HG03432 (cell line): ENCODE measurements at regions not wholly inside any gene's neighbourhood (a gene's known extent, or its start where the extent isn't known, plus 50 kb on each side); places are given as distances from the start of the nearest gene placed in this dataset.
"Not testable (repeated sequence)": the region's sequence is repeated elsewhere in the genome, so short reads cannot be mapped to it uniquely, and the experiment has no call there.

Experiments
- ATAC-seq: cut with Tn5 transposase; IDR thresholded peaks from one replicate; pipeline ENCODE4 v1.9.1; 2021; ENCODE audit warnings: mild to moderate bottlenecking, moderate library complexity; ENCODE audit not compliant: unreplicated experiment

DNA sequence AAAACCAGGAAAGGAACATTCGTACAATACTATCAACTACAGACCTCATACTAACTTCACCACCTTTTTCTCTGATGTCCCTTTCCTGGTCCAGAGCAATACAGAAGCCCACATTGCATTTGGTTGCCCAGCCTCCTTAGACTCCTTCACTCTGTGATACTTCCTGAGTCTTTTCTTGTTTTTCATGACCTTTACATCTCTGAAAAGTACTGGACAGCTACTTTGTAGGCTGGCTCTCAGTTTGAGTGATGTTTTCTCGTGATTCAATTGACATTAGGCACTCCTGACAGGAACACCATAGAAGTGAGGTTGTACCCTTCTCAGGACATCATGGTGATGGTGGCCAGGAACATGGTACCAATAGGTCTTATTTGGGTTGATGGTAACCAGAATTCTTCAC lies 185.9 kb upstream of the SLC39A10 start:
- ATAC-seq, result peak; percentile 32

DNA sequence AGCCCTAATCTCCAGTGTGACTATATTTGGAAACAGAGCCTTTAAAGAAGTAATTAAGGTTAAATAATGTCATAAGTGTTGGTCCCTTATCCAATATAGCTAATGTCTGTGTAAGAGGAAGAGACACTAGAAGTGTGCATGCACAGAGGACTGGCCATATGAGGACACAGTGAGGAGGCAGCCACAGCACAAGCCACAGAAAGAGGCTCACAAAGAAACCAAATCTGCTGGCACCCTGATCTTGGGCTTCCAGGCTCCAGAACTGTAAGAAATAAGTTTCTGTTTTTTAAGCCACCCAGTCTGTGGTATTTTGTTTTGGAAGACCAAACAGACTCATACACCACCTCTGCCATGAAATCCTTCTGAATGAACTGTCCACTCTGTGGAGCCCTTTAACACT lies 186.4 kb upstream of the SLC39A10 start:
- peak; percentile 30 for ATAC-seq

- ATAC-seq, result peak; percentile 85
Observed at GRCh38 chr2:195468771-195469170, 188.3 kb upstream of the SLC39A10 start.

GRCh38 chr2:195466427-195466826 lies 190.6 kb upstream of the SLC39A10 start:
- ATAC-seq, result no peak

- ATAC-seq, result no peak
Observed at GRCh38 chr2:195461010-195461409, 196.0 kb upstream of the SLC39A10 start.

DNA sequence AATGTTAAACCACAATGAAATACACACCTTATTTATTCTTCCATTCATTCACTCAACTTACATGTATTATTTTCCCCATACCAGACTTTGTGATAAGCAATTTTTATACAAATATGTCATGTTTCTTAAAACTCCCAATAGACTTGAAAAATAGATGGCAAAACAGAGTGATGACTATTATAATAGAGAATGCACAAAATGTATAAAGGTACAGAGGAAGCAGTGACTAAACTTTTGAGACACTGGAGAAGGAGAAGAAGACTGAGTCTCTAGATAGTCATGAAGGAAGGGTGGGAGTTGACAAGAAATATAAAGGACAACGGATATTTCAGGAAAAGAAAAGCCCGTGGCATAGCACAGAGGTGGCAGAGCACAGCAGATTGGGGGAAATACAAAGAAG lies 198.1 kb upstream of the SLC39A10 start:
- ATAC-seq, result no peak

DNA sequence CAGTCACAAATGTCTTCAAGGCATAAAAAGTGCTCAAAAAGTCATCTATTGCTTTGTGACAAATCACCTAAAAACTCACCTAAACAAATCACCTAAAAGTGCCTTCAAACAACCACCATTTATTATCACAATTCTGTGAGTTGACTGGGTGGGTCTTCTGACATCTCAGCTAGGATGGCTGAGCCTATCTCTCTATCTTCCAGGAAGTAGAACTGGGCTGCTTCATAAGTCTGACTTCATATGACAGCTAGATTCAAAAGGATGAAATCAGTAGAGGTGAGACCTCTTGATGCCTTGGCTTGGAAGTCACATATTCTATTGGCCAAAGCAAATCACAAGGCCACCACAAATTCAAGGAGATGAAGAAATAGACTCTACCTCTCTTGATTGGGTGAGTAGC lies 199.2 kb upstream of the SLC39A10 start:
- ATAC-seq, result no peak

DNA sequence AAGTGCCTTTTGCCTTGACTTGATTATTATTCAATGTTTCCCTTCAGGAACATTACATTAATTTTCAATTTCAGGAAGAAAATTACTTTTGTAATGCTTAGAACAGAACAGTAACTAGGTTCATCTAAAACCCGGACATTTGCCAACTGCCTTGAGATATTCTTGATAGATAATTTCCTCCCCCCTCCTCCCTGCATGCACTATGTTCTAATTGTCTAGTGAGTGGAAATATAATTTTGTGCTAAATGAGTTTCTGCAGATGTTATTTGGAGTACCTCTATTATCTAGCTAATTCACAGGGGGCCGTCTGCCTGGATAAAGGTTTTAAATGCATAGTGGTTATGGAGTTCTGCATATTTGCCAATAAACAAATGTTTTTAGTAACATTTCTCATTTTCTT lies 200.3 kb upstream of the SLC39A10 start:
- no peak for ATAC-seq

GRCh38 chr2:195451160-195451559 lies 205.9 kb upstream of the SLC39A10 start:
- ATAC-seq, result no peak

DNA sequence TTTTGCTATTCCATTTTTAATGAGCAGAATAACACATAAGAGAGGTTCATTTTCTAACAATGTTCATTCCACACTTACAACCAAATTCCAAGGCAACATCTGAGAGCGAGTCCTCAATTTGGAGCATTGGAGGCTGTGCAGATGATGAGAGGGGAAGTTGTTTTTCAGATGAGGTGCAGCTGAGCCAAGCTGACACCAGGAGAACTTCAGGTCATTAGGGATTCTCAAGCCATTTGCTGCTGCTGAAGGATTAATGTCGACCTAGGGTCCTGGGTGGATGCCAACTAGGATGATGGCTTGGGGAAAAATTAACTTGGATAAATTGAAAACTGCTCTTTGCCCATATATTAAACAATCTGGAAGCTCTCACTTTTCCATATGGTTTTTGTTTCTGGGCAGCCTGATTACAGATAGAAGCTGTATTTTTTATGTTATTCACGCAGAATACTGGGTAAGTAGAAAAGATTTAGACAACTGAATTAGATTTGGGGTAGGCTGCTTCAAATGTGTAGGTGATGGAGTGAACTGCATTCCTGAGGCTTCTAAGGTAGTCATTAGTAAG lies 206.4 kb upstream of the SLC39A10 start:
- ATAC-seq, result no peak

DNA sequence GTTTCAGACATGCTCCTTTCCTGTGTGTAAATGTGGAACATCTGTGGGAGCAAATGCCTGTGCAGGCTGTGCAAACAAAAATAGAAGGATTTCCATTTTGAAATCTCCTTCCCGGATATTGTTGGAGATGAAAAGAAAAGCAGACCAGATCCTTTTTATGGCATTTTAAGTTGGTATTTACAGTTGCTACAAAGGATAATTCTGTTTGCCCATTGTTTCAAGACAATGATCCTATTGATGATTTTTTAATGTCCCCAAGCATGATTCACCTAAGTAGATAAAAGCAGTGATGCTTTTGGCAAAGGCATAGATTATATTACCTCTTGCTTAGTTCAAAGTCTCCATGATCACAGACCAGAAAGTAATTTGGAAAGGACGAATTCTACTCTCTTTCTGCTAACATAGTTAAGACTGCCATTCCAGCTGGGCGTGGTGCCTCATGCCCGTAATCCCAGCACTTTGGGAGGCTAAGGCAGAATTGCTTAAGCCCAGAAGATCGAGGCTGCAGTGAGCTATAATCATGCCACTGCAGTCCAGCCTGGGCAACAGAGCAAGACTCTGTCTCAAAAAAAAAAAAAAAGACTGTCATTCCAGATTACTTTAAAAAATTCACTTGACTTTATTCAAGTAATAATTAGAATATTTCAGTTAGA lies 209.6 kb upstream of the SLC39A10 start:
- no peak for ATAC-seq

DNA sequence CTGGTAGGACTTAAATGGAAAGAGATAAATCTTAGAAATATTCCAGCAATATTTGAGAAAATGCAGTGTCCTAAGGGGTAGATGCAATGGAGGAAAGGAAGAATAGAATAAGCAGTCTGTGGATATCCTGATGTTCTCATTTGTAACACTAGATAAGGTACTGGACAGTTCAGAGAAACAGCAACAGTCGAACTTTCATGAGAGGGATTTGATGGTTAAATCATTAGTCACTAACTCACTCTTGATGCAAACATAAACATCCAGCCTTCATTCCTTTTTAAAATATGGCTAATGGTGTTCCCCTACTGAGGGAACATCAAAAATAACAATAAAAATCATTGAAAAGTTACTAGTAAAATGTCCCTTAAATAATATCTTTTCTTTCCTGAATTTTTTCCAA lies 211.4 kb upstream of the SLC39A10 start:
- ATAC-seq, result no peak

DNA sequence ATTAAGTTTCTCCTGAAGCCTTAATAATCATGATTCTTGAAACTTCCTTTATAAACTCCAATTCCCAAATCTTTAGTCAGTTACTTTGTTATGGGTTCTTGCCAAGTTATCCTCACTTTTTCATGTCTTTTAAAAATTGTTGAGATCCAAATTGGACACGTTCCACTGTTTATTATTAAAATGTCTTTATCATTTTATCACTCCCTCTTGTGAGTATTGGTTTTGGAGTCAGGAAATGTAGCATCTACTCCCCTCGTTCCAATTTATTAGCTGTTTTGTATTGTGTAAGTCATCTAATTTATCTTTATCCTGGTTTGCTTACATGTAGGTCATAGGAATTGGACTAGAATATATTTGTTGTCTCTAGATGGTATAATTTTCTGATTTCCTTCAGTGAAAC lies 213.1 kb upstream of the SLC39A10 start:
- no peak for ATAC-seq

GRCh38 chr2:195442458-195443175 lies 214.4 kb upstream of the SLC39A10 start:
- ATAC-seq, result no peak

- ATAC-seq, result no peak
Observed at GRCh38 chr2:195438692-195439091, 218.3 kb upstream of the SLC39A10 start.

DNA sequence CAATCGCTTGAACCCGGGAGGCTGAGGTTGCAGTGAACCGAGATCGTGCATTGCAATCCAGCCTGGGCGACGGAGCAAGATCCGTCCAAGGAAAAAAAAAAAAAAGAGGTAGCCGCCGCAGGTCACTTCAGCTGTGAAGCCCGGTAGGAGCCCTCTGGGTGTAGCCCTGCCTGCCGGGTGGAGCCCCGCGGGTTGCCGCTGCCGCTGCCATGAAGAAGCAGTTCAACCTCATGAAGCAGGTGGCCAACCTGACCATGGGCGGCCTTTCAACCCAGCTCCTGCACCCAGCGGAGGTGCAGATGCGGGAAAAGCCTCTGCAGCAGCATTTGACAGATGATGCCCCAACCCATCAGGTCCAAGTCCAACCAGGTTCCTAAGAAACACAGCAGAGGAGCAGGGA lies 219.5 kb upstream of the SLC39A10 start:
- ATAC-seq, result no peak

DNA sequence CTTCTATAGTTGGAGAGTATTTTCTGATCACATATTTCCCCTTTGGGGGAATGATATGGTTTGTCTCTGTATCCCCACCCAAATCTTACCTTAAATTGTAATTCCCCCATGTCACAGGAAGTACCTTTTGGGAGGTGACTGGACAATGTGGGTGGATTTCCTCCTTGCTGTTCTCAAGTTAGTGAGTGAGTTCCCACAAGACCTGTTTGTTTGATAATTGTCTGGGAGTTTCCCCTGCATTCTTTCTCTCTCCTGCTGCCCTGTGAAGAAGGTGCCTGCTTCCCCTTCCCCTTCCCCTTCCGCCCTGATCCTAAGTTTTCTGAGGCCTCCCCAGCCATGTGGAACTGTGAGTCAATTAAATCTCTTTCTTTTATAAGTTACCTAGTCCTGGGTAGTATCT lies 222.7 kb upstream of the SLC39A10 start:
- no peak for ATAC-seq

GRCh38 chr2:195433729-195434128 lies 223.3 kb upstream of the SLC39A10 start:
- not testable (repeated sequence) for ATAC-seq

DNA sequence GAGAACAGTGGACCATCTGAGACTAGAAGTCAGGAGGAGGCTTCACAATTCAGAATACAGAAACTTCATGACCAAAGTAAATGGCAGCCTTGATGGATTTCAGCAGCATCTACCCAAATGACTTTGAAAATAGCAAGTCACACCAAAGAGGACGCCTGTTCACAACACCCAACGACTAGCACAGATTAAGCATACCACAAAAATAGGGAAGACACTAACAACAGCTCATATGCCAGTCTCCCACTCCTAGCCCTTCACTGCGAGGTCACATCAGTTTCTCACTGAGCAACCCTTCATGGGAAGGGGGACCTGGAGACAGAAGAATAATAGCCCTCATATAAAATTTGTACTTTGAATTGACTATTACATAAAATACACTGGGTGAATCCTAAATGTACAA lies 228.4 kb upstream of the SLC39A10 start:
- ATAC-seq, result no peak

DNA sequence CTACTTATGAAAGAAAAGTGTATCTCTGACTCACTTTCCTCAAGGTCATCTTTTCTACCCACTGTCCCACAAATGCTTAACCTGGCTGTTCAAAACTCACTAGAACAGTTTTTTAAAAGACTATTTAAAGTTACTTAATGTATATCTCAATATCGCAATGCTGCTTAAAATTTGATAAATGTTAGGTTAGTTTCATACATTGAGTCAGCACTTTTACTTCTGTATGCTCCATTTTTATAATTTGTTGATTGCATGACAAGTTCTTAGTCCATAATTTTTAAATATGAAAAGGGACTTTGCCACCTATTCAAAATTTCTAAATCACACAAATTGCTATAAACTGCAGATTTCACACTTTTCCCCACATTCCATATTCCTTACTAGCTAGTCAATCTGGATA lies 231.7 kb upstream of the SLC39A10 start:
- ATAC-seq, result no peak

GRCh38 chr2:195419033-195419432 lies 238.0 kb upstream of the SLC39A10 start:
- ATAC-seq, result no peak

DNA sequence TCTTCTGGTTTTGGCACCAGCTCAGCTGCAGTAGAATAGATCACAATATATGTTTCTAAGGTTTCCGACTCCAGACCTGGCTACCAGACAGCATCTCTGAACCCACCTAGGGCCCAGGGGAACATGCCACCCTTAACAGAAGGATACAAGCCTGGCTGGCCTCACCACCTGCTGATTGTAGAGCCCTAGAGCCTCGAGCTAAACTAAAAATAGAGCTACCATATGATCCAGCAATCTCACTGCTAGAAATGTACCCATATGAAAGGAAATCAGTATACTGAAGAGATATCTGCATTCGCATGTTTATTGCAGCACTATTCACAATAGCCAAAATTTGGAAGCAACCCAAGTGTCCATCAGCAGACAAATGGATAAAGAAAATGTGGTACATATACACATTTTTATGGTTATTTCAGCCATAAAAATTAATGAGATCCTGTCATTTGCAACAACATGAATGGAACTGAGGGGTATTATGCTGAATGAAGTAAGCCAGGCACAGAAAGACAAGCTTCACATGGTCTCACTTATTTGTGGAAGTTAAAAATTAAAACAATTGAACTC lies 242.4 kb upstream of the SLC39A10 start:
- ATAC-seq, result no peak
